ENCODE measurements at regions not wholly inside any gene's neighbourhood (a gene's known extent, or its start where the extent isn't known, plus 50 kb on each side); places are given as distances from the start of the nearest gene placed in this dataset.

DNA sequence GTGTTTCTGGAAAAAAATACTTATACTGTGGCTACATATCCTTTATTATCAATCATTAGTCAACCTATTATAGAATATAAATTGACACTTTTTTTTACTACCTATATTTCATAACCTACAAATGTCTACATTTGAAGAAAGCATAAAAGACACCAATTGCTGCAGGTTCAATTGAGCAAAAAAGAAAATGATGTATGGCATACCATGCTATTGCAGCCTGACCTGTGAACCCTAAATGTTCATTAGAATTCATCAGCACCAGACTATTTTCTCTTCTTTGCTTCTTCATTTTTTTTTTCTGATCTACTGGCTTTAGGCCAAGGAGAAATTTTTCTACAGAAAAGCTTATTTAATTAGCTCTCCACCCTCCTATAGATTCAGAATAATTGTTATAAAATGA lies 1628.2 kb upstream of the IGFBP7 start:
- intact Hi-C loops (cut with micrococcal nuclease; ENCODE audit: unreplicated experiment), result no loop called here
- Mint-ChIP-seq H3K9me3 (ENCODE audit: unreplicated experiment) (no peaks in the 10 kb centered on the region), H3K27ac (ENCODE audit: unreplicated experiment) (no peak overlapping the region), H3K27me3 (ENCODE audit: insufficient read depth, unreplicated experiment) (peaks cover 4% of the 10 kb centered on the region), H3K4me1 (ENCODE audit: low read depth, unreplicated experiment) (no peaks in the 10 kb centered on the region), H3K36me3 (ENCODE audit: insufficient read depth, unreplicated experiment) (no peaks in the 10 kb centered on the region), H3K4me3 (ENCODE audit: unreplicated experiment) (no peak overlapping the region)
- H3K4me1 ChIP-seq, result no peaks in the 10 kb centered on the region
- H3K4me3 ChIP-seq (ENCODE audit: low read depth, low read length), result no peak overlapping the region
- ChIA-PET POLR2A (no interaction called here), CTCF (no interaction called here)
- H3K27me3 ChIP-seq (replicated peaks; ENCODE audit: control insufficient read depth, insufficient read depth, low read length), result no peaks in the 10 kb centered on the region
- no peak for DNase-seq
- no TSS peak for BruUV-seq (replicated peaks)
- H3K36me3 ChIP-seq (ENCODE audit: control insufficient read depth, insufficient read depth, low read length), result no peaks in the 10 kb centered on the region
- no peaks in the 10 kb centered on the region for H3K9me3 ChIP-seq
- TF ChIP-seq, protein P1, sequence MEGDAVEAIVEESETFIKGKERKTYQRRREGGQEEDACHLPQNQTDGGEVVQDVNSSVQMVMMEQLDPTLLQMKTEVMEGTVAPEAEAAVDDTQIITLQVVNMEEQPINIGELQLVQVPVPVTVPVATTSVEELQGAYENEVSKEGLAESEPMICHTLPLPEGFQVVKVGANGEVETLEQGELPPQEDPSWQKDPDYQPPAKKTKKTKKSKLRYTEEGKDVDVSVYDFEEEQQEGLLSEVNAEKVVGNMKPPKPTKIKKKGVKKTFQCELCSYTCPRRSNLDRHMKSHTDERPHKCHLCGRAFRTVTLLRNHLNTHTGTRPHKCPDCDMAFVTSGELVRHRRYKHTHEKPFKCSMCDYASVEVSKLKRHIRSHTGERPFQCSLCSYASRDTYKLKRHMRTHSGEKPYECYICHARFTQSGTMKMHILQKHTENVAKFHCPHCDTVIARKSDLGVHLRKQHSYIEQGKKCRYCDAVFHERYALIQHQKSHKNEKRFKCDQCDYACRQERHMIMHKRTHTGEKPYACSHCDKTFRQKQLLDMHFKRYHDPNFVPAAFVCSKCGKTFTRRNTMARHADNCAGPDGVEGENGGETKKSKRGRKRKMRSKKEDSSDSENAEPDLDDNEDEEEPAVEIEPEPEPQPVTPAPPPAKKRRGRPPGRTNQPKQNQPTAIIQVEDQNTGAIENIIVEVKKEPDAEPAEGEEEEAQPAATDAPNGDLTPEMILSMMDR (IDR thresholded peaks at IDR 0.05; ENCODE audit: insufficient read depth in 1 of 2, low read depth in 1 of 2, low read length in 1 of 2, severe bottlenecking in 1 of 2, unreplicated experiment in 1 of 2), result no peak

DNA sequence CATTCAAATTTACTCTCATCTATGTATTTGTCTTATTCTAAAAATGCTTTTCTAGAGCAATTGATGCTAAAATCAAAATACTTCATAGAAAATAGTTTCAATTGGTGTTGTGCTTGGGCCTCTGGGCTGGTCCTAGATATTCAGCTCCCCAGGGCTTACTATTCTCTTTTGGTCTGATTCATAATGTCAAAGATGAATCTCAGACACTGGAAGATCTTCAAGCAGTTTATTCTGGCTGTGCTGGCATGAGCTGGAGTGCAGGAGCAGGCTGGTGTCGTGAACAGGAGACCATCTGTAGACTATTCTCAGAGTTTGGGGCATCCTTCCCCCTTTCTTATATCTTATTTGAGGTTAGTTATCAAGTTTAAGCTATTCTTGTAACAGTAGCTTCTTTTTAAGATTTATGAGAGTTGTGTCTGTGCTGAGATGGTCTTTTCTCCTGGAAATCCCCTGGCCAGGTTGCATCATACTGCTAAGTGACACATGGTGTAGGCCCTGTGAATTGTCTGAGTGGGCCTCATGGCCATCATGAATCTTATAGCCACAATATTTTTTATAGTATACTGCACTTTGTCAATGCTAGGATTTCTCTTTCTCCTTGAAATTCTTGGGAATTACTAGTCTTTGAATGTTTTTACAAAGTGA lies 1624.0 kb upstream of the IGFBP7 start:
- peaks cover 4% of the 10 kb centered on the region for H3K27me3 Mint-ChIP-seq (ENCODE audit: insufficient read depth, unreplicated experiment)
- no peaks in the 10 kb centered on the region for H3K36me3 Mint-ChIP-seq (ENCODE audit: insufficient read depth, unreplicated experiment)
- H3K27ac Mint-ChIP-seq (ENCODE audit: unreplicated experiment), result no peak overlapping the region
- TF ChIP-seq, protein P1 (IDR thresholded peaks at IDR 0.05; ENCODE audit: insufficient read depth in 1 of 2, low read depth in 1 of 2, low read length in 1 of 2, severe bottlenecking in 1 of 2, unreplicated experiment in 1 of 2), result no peak
- CTCF ChIA-PET, result no interaction called here
- BruUV-seq (replicated peaks), result no TSS peak
- no peak overlapping the region for H3K4me3 Mint-ChIP-seq (ENCODE audit: unreplicated experiment)
- H3K9me3 Mint-ChIP-seq (ENCODE audit: unreplicated experiment), result no peaks in the 10 kb centered on the region
- no peak for DNase-seq
- Histone ChIP-seq H3K4me1 (no peaks in the 10 kb centered on the region), H3K4me3 (ENCODE audit: low read depth, low read length) (no peak overlapping the region), H3K36me3 (ENCODE audit: control insufficient read depth, insufficient read depth, low read length) (no peaks in the 10 kb centered on the region), H3K9me3 (no peaks in the 10 kb centered on the region), H3K27me3 (replicated peaks; ENCODE audit: control insufficient read depth, insufficient read depth, low read length) (no peaks in the 10 kb centered on the region)
- intact Hi-C loops (cut with micrococcal nuclease; ENCODE audit: unreplicated experiment), result no loop called here
- POLR2A ChIA-PET, result no interaction called here
- no peaks in the 10 kb centered on the region for H3K4me1 Mint-ChIP-seq (ENCODE audit: low read depth, unreplicated experiment)

DNA sequence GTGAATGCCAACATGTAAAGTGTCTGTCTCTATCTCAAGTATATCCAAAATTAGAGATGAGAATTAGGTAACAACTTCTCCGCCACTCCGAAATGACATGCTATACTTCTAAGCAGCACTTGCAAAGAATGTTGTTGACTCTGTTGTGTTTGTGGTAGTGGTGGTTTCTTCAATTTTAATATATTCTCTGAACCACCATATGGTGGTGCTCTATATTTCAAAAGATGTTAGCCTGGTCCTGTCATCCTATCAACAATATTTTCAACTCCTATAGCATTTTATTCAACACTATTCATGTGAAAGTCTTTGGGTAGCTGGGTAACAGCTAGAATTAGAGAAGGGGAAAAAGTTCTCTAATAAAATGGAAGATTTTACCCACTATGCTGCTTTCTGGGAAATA lies 1622.8 kb upstream of the IGFBP7 start:
- H3K9me3 Mint-ChIP-seq (ENCODE audit: unreplicated experiment), result no peaks in the 10 kb centered on the region
- CTCF ChIA-PET, result no interaction called here
- peaks cover 4% of the 10 kb centered on the region for H3K27me3 Mint-ChIP-seq (ENCODE audit: insufficient read depth, unreplicated experiment)
- no peaks in the 10 kb centered on the region for H3K4me1 Mint-ChIP-seq (ENCODE audit: low read depth, unreplicated experiment)
- Histone ChIP-seq H3K27me3 (replicated peaks; ENCODE audit: control insufficient read depth, insufficient read depth, low read length) (no peaks in the 10 kb centered on the region), H3K36me3 (ENCODE audit: control insufficient read depth, insufficient read depth, low read length) (no peaks in the 10 kb centered on the region), H3K9me3 (no peaks in the 10 kb centered on the region), H3K4me3 (ENCODE audit: low read depth, low read length) (no peak overlapping the region), H3K4me1 (no peaks in the 10 kb centered on the region)
- no peak overlapping the region for H3K4me3 Mint-ChIP-seq (ENCODE audit: unreplicated experiment)
- POLR2A ChIA-PET, result no interaction called here
- intact Hi-C loops (cut with micrococcal nuclease; ENCODE audit: unreplicated experiment), result no loop called here
- DNase-seq, result no peak
- TF ChIP-seq, protein P1 (IDR thresholded peaks at IDR 0.05; ENCODE audit: insufficient read depth in 1 of 2, low read depth in 1 of 2, low read length in 1 of 2, severe bottlenecking in 1 of 2, unreplicated experiment in 1 of 2), result no peak
- no peak overlapping the region for H3K27ac Mint-ChIP-seq (ENCODE audit: unreplicated experiment)
- no peaks in the 10 kb centered on the region for H3K36me3 Mint-ChIP-seq (ENCODE audit: insufficient read depth, unreplicated experiment)
- no TSS peak for BruUV-seq (replicated peaks)

Data from Caco-2 (cell line).